ENCODE measurements at regions not wholly inside any gene's neighbourhood (a gene's known extent, or its start where the extent isn't known, plus 50 kb on each side); places are given as distances from the start of the nearest gene placed in this dataset.

DNA sequence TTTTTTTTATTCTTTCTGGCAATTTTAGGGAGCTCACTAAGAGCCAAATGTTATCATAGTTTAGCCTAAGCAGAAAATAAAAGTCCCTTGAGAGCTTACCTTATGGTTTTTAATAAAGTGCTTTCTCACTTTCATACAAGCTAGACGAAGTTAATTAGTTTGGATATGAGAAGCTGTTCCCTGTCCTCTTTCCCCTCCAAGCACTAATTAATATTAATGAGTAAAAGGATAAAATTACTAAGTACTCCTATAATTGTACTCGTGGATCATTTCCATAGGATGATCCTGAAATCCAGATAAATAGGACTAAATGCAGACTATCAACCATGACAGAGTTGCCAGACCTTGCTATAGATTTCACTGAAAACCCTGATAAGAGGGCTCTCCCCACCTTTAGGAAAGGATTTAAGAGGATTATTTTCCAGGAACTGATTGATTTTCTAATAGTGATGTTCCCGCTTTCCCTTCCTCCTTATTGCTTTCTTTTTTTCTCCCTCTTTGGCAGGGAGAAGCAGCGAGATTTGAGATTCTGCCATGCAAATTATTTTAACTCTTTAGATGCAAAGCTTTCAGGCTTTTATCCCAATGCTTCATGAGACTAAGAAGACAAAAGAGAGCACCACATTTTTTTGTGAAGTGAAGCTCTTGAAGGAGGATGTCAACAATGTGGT, 58.3 kb upstream of the HECW1 start:
- TF ChIP-seq, protein P1, sequence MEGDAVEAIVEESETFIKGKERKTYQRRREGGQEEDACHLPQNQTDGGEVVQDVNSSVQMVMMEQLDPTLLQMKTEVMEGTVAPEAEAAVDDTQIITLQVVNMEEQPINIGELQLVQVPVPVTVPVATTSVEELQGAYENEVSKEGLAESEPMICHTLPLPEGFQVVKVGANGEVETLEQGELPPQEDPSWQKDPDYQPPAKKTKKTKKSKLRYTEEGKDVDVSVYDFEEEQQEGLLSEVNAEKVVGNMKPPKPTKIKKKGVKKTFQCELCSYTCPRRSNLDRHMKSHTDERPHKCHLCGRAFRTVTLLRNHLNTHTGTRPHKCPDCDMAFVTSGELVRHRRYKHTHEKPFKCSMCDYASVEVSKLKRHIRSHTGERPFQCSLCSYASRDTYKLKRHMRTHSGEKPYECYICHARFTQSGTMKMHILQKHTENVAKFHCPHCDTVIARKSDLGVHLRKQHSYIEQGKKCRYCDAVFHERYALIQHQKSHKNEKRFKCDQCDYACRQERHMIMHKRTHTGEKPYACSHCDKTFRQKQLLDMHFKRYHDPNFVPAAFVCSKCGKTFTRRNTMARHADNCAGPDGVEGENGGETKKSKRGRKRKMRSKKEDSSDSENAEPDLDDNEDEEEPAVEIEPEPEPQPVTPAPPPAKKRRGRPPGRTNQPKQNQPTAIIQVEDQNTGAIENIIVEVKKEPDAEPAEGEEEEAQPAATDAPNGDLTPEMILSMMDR (IDR thresholded peaks at IDR 0.05; ENCODE audit: poor library complexity) = no peak
- TF ChIP-seq EZH2 (IDR thresholded peaks at IDR 0.05; ENCODE audit: borderline replicate concordance) = no peak
- TF ChIP-seq EZH2phosphoT487 (IDR thresholded peaks at IDR 0.05; ENCODE audit: low read depth, severe bottlenecking, unreplicated experiment) = no peak
